Mesothelial cell of epicardium (in vitro differentiated cells): ENCODE measurements at regions not wholly inside any gene's neighbourhood (a gene's known extent, or its start where the extent isn't known, plus 50 kb on each side); places are given as distances from the start of the nearest gene placed in this dataset.

Source experiments
- DNase-seq, 2 experiments: peaks; one replicate each; pipeline ENCODE4 v3.0.0; 2021; ENCODE audit warnings: low spot score in 2 of 2; ENCODE audit not compliant: unreplicated experiment in 2 of 2
- H3K27ac Mint-ChIP-seq: 2 replicates; pipeline ENCODE4 v1.8.0; 2021; ENCODE audit warnings: mixed read lengths
- H3K27me3 Mint-ChIP-seq: 2 replicates; pipeline ENCODE4 v1.8.0; 2021; ENCODE audit warnings: low read depth, mixed read lengths
- H3K36me3 Mint-ChIP-seq: 2 replicates; pipeline ENCODE4 v1.8.0; 2021; ENCODE audit warnings: mixed read lengths
- H3K4me1 Mint-ChIP-seq: 2 replicates; pipeline ENCODE4 v1.8.0; 2021; ENCODE audit warnings: mixed read lengths
- H3K4me3 Mint-ChIP-seq: 2 replicates; pipeline ENCODE4 v1.8.0; 2021; ENCODE audit warnings: mild to moderate bottlenecking, moderate library complexity, mixed read lengths
- H3K9me3 Mint-ChIP-seq: 2 replicates; pipeline ENCODE4 v1.8.0; 2021; ENCODE audit warnings: mixed read lengths
- CTCF ChIP-seq: fragments of 200-600 bp; sonication (generic); IDR thresholded peaks from one replicate; pipeline ENCODE4 v1.5.0; 2021; ENCODE audit warnings: antibody characterized with exemption; ENCODE audit not compliant: unreplicated experiment

DNA sequence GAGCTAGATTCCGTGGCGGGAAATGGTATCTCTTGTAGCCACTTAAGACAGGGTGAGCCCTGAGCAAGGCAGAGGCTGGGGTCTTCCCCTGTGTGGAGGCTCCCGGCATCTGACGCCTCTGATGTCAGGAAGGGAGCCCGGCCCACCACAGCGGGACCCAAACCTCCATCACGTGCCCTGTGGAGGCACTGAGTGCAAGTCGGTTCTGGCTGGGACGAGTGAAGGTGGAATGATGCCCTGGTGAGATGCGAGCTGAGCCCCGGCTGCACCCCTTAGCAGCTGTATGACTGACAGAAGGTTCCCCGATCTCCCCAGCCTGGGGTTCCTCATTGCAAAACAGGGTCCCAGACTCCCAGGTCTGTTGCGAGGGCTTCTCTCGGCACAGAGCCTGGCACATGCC lies 187.4 kb upstream of the TNRC6C start:
- Mint-ChIP-seq H3K36me3 (no peaks in the 10 kb centered on the region), H3K9me3 (no peaks in the 10 kb centered on the region), H3K27ac (no peak overlapping the region), H3K4me1 (peaks cover 12% of the 10 kb centered on the region), H3K27me3 (peaks cover 30% of the 10 kb centered on the region), H3K4me3 (no peak overlapping the region)
- DNase-seq: no peak
- no peak for TF ChIP-seq CTCF

GRCh38 chr17:77771587-77771986 lies 186.9 kb upstream of the TNRC6C start:
- H3K4me3 Mint-ChIP-seq: no peak overlapping the region
- TF ChIP-seq CTCF: no peak
- H3K36me3 Mint-ChIP-seq: no peaks in the 10 kb centered on the region
- no peaks in the 10 kb centered on the region for H3K9me3 Mint-ChIP-seq
- H3K4me1 Mint-ChIP-seq: peaks cover 12% of the 10 kb centered on the region
- no peak overlapping the region for H3K27ac Mint-ChIP-seq
- peaks cover 28% of the 10 kb centered on the region for H3K27me3 Mint-ChIP-seq
- no peak for DNase-seq

- peaks cover 12% of the 10 kb centered on the region for H3K4me1 Mint-ChIP-seq
- H3K27ac Mint-ChIP-seq: no peak overlapping the region
- no peak for DNase-seq
- TF ChIP-seq CTCF: no peak
- H3K4me3 Mint-ChIP-seq: no peak overlapping the region
- H3K27me3 Mint-ChIP-seq: peaks cover 27% of the 10 kb centered on the region
- no peaks in the 10 kb centered on the region for H3K9me3 Mint-ChIP-seq
- H3K36me3 Mint-ChIP-seq: no peaks in the 10 kb centered on the region
These were observed 186.5 kb upstream of the TNRC6C start for GRCh38 chr17:77771998-77772397.

- Mint-ChIP-seq H3K4me1 (peaks cover 12% of the 10 kb centered on the region), H3K27ac (no peak overlapping the region), H3K36me3 (no peaks in the 10 kb centered on the region), H3K27me3 (peaks cover 24% of the 10 kb centered on the region), H3K4me3 (no peak overlapping the region), H3K9me3 (no peaks in the 10 kb centered on the region)
- DNase-seq: peak in 1 of 2 experiments; percentile 65
- TF ChIP-seq CTCF: no peak
These were observed 186.0 kb upstream of the TNRC6C start for GRCh38 chr17:77772461-77772897.

DNA sequence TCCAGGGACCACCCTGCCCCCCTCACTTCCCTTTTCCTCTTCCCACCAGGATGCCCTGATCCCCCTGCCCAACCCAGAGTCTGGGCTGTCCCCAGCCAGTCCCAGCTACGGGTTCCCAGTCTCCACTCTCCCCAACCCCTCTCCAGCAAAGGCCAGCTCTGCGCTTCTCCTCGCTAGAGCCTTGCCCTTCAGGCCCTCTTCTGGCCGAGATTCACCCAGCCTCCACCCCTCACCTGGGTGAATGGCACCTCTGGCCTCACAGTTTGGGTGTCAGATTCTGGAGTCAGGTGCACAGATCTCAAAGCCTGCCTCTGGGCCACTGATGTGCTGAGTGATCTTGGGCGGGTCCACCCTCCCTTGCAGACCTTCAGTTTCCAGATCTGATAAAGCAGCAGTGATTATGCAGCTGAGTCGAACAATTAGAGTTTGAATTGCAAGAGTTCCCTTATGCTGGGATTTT lies 185.6 kb upstream of the TNRC6C start:
- Mint-ChIP-seq H3K27ac (no peak overlapping the region), H3K4me1 (peaks cover 12% of the 10 kb centered on the region), H3K27me3 (peaks cover 21% of the 10 kb centered on the region), H3K4me3 (no peak overlapping the region), H3K36me3 (no peaks in the 10 kb centered on the region), H3K9me3 (no peaks in the 10 kb centered on the region)
- TF ChIP-seq CTCF: no peak
- DNase-seq: no peak

GRCh38 chr17:77774182-77774581 lies 184.3 kb upstream of the TNRC6C start:
- Mint-ChIP-seq H3K4me1 (peaks cover 12% of the 10 kb centered on the region), H3K27me3 (peaks cover 15% of the 10 kb centered on the region)
- no peak for TF ChIP-seq CTCF

More at GRCh38 chr17:77774182-77774581, 184.3 kb upstream of the TNRC6C start:
- DNase-seq: no peak
- Mint-ChIP-seq H3K36me3 (no peaks in the 10 kb centered on the region), H3K9me3 (no peaks in the 10 kb centered on the region), H3K4me3 (no peak overlapping the region), H3K27ac (no peak overlapping the region)
